Large intestine (tissue), 3 donors: ENCODE measurements at regions not wholly inside any gene's neighbourhood (a gene's known extent, or its start where the extent isn't known, plus 50 kb on each side); places are given as distances from the start of the nearest gene placed in this dataset.
"Not testable (repeated sequence)": the region's sequence is repeated elsewhere in the genome, so short reads cannot be mapped to it uniquely, and the experiment has no call there.

ENCODE experiments used
- DNase-seq, 2 donors: peaks; one replicate each; pipeline versions ENCODE4 v3.0.0 to v3.0.0-alpha.2; 2013
- H3K27ac ChIP-seq: one replicate; pipeline ENCODE4 v1.5.1; 2013; ENCODE audit warnings: low read length
- H3K27me3 ChIP-seq: 2 replicates; pipeline ENCODE4 v1.6.1; 2013; ENCODE audit warnings: low read length; ENCODE audit not compliant: control insufficient read depth, insufficient read depth
- H3K36me3 ChIP-seq: 2 replicates; pipeline ENCODE4 v1.6.1; 2013; ENCODE audit warnings: low read length; ENCODE audit not compliant: control insufficient read depth, insufficient read depth
- H3K4me1 ChIP-seq: one replicate; pipeline ENCODE4 v1.6.1; 2013; ENCODE audit warnings: low read length; ENCODE audit not compliant: control insufficient read depth, insufficient read depth
- H3K4me3 ChIP-seq: one replicate; pipeline ENCODE4 v1.5.1; 2013; ENCODE audit warnings: low read length
- H3K9me3 ChIP-seq: one replicate; pipeline ENCODE4 v1.6.1; 2013; ENCODE audit warnings: mild to moderate bottlenecking, low read depth, low read length, moderate library complexity; ENCODE audit not compliant: control insufficient read depth
- WGBS: methylation state at CpG from one replicate; pipeline ENCODE4 v1.1.5; 2013; ENCODE audit warnings: low lambda C conversion rate; ENCODE audit not compliant: insufficient coverage; 5-methylcytosine and 5-hydroxymethylcytosine counted together

- no peaks in the 10 kb centered on the region for H3K27me3 ChIP-seq
- no peak overlapping the region for H3K4me3 ChIP-seq
- H3K9me3 ChIP-seq: peaks cover 7% of the 10 kb centered on the region
- no CpG with 5 or more reads among the region's 2 CpGs for WGBS
- no peaks in the 10 kb centered on the region for H3K36me3 ChIP-seq
- no peak for DNase-seq
- no peak overlapping the region for H3K27ac ChIP-seq
- H3K4me1 ChIP-seq: no peaks in the 10 kb centered on the region
Observed at GRCh38 chr9:32011049-32011448, 373.4 kb upstream of the ACO1 start.

- DNase-seq: no peak
- Histone ChIP-seq H3K27ac (no peak overlapping the region), H3K27me3 (no peaks in the 10 kb centered on the region), H3K36me3 (no peaks in the 10 kb centered on the region), H3K4me3 (no peak overlapping the region), H3K4me1 (no peaks in the 10 kb centered on the region), H3K9me3 (peaks cover under 1% of the 10 kb centered on the region)
- WGBS: no CpG with 5 or more reads among the region's 5 CpGs
Observed at GRCh38 chr9:32015795-32016194, 368.6 kb upstream of the ACO1 start.

GRCh38 chr9:32045513-32045912 lies 338.9 kb upstream of the ACO1 start:
- Histone ChIP-seq H3K36me3 (no peaks in the 10 kb centered on the region), H3K4me3 (no peak overlapping the region), H3K27ac (no peak overlapping the region), H3K9me3 (no peaks in the 10 kb centered on the region), H3K4me1 (no peaks in the 10 kb centered on the region), H3K27me3 (no peaks in the 10 kb centered on the region)
- no peak for DNase-seq
- WGBS: 100% methylated on average over 2 of the region's 3 CpGs

GRCh38 chr9:32067261-32067660 lies 317.2 kb upstream of the ACO1 start:
- no peak for DNase-seq
- Histone ChIP-seq H3K9me3 (no peaks in the 10 kb centered on the region), H3K36me3 (no peaks in the 10 kb centered on the region), H3K27me3 (no peaks in the 10 kb centered on the region), H3K4me1 (no peaks in the 10 kb centered on the region), H3K4me3 (no peak overlapping the region), H3K27ac (no peak overlapping the region)
- 100% methylated on average over 1 of the region's 1 CpG for WGBS

- H3K27ac ChIP-seq: no peak overlapping the region
- no peak overlapping the region for H3K4me3 ChIP-seq
- H3K27me3 ChIP-seq: no peaks in the 10 kb centered on the region
- H3K36me3 ChIP-seq: no peaks in the 10 kb centered on the region
- no peaks in the 10 kb centered on the region for H3K4me1 ChIP-seq
- 33% methylated on average over 2 of the region's 9 CpGs for WGBS
- no peak for DNase-seq
- no peaks in the 10 kb centered on the region for H3K9me3 ChIP-seq
Observed at GRCh38 chr9:32069169-32069813, 315.2 kb upstream of the ACO1 start.

- H3K27ac ChIP-seq: no peak overlapping the region
- H3K4me3 ChIP-seq: no peak overlapping the region
- H3K4me1 ChIP-seq: no peaks in the 10 kb centered on the region
- no CpG with 5 or more reads among the region's 5 CpGs for WGBS
- no peak for DNase-seq
- H3K27me3 ChIP-seq: no peaks in the 10 kb centered on the region
- no peaks in the 10 kb centered on the region for H3K9me3 ChIP-seq
- H3K36me3 ChIP-seq: no peaks in the 10 kb centered on the region
Observed at GRCh38 chr9:32069969-32070368, 314.5 kb upstream of the ACO1 start.

GRCh38 chr9:32072570-32072969 lies 311.9 kb upstream of the ACO1 start:
- H3K9me3 ChIP-seq: no peaks in the 10 kb centered on the region
- no peaks in the 10 kb centered on the region for H3K36me3 ChIP-seq
- DNase-seq: no peak
- no peak overlapping the region for H3K4me3 ChIP-seq
- H3K27me3 ChIP-seq: no peaks in the 10 kb centered on the region
- no peak overlapping the region for H3K27ac ChIP-seq
- no peaks in the 10 kb centered on the region for H3K4me1 ChIP-seq
- 100% methylated on average over 1 of the region's 2 CpGs for WGBS

GRCh38 chr9:32092031-32092430 lies 292.4 kb upstream of the ACO1 start:
- Histone ChIP-seq H3K4me1 (no peaks in the 10 kb centered on the region), H3K36me3 (no peaks in the 10 kb centered on the region), H3K27me3 (no peaks in the 10 kb centered on the region), H3K4me3 (no peak overlapping the region), H3K9me3 (no peaks in the 10 kb centered on the region), H3K27ac (no peak overlapping the region)
- no CpG with 5 or more reads among the region's 1 CpG for WGBS
- DNase-seq: no peak

GRCh38 chr9:32117291-32117690 lies 267.2 kb upstream of the ACO1 start:
- WGBS: no CpG with 5 or more reads among the region's 2 CpGs
- Histone ChIP-seq H3K27me3 (no peaks in the 10 kb centered on the region), H3K4me3 (no peak overlapping the region), H3K9me3 (no peaks in the 10 kb centered on the region), H3K4me1 (no peaks in the 10 kb centered on the region), H3K36me3 (no peaks in the 10 kb centered on the region), H3K27ac (no peak overlapping the region)
- no peak for DNase-seq

GRCh38 chr9:32128546-32128945 lies 255.9 kb upstream of the ACO1 start:
- H3K4me3 ChIP-seq: no peak overlapping the region
- no peaks in the 10 kb centered on the region for H3K4me1 ChIP-seq
- WGBS: no CpG with 5 or more reads among the region's 3 CpGs
- no peaks in the 10 kb centered on the region for H3K27me3 ChIP-seq
- no peaks in the 10 kb centered on the region for H3K36me3 ChIP-seq
- H3K9me3 ChIP-seq: no peaks in the 10 kb centered on the region
- DNase-seq: no peak
- no peak overlapping the region for H3K27ac ChIP-seq

- not testable (repeated sequence) for H3K9me3 ChIP-seq, DNase-seq, H3K4me1 ChIP-seq, H3K27ac ChIP-seq, H3K27me3 ChIP-seq, H3K4me3 ChIP-seq, H3K36me3 ChIP-seq
- no CpG with 5 or more reads among the region's 2 CpGs for WGBS
Observed at GRCh38 chr9:32130709-32131108, 253.7 kb upstream of the ACO1 start.
